ENCODE measurements at regions not wholly inside any gene's neighbourhood (a gene's known extent, or its start where the extent isn't known, plus 50 kb on each side); places are given as distances from the start of the nearest gene placed in this dataset.

DNA sequence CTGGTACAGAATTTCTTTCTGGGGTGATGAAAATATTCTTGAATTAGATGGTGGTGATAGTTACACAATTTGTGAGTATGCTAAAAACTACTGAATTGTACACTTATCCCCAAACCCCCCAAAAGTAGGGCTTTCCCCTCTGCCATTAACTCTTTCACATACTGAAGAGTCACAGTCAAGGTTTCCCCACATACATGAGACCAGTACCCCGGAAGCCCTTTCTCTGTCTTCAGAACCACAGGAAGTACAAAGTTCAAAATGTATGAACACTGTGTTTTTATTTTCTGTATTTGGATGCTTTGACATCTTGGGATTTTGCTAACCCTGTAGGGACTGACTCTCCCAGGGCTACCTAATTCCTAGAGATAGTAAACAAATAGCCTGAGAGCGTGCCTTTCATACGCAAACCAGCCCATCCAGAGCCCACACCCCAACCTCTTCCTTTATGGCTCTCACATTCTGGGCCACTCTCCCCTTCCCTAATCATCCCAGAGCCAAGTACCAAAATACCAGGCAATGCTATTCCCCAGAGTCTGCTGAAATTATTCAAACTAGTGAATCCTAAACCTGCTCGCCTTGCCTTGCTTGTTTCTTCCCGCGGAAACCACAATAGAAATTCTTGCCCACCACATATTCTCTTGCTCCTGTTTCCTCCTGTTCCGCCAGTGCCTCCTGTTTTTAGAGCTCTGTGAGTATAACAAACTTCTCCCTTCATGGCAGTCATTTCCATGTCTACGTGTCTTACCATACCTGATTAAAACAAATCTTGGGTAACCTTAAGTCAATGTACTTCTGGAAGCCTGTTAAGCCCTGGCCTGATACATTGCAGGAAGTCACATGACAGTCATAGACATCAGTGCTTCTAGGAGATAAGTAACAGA, 524.8 kb downstream of the FUT8 start:
- no peak for DNase-seq

DNA sequence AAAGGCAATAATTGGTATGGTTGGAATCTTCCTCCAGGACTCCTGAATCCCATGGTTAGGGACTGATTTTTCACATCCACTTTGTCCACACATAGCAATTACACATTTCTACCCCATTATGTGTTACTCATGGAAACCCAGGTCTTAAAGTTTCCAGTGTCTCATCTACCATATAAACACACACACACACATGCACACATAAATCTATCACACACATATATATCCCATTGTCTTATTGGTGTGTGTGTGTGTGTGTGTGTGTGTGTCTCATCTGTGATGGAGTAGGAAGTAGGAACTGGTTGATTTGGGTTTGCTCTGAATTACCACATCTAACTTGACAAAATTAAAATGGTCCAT, 525.4 kb downstream of the FUT8 start:
- DNase-seq = no peak

DNA sequence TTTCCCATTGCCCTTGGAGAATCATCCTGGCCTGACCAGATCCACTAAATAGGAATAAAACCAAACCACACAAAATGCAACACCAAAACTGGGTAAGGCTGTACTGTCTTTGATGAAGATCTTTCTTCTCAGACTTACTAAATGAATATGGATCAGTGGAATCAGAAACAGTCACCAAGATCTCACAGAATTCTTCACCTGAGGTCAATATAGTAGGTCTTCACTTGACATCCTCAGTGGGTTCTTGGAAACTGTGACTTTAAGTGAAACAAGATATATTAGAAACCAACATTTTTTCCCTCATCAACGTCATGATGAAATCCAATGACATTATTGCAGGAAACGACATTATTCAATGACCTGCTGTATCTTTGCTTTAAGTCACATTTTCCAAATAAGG, 526.2 kb downstream of the FUT8 start:
- DNase-seq = no peak

DNA sequence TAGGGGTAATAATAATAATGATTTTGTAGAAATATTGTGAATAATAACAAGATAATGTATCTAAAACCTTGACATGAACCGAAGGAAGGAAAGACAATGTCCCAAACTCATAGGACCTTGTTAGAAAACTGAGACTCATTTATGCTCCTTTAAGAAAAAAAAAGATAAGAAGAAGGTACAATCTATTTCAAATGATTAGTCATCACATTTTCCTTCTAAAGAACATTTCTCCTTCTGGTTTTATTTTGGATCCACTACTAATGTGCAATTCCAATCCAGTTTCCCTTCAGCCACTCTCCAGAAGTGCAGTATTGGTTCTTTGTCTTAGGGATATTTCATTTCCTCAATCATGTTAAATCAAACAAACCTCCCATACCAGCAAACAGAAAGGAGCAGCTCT, 526.7 kb downstream of the FUT8 start:
- DNase-seq = no peak

DNA sequence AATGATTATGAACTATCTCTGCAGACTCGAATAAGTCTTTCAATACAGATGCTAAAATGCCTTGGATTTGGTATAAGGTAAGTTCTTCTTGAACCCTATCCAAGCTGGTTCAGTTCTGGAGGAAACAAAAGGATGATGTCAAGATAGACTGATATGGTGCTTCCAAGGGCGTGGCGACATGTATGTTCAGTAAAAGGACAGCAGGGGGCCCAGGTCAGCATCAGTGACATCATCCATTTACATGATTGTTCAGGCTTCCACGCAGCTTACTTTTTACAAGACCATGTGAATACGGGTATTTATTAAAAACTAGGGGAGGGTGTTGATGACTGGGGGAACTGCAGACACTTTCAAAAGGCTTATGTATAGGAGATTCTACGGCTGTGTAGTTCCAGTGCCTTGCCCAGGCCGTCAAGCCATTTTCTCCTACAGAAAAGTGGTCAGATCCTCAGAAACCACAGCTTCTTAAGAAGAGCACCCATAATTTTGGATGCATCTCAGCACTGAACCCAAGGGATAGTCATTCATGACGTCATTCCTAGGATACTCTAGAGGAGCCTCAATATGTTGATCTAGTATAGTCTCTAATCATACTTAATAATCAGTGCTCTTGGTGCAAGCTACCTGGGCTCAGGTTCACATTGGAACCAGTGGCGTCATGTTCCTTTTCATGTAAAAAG, 527.7 kb downstream of the FUT8 start:
- DNase-seq = no peak

DNA sequence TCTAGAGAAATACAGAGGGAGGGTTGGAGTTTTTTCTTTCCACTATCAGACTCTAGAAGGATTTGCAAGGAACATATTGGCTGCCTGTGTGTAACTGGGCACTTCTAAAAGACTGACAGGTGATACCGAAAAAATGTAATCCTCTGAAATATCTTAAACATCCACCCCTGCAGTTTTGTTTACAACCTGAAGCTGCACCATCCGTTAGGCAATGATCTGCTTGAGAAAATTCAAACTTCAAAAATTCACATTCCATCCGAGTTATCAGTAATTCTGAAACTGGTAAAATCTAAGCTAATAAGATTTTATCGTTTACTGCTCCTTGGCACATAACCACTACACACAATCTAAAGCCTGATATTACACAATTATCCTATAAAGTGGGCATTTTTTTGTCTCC, 528.6 kb downstream of the FUT8 start:
- no peak for DNase-seq

DNA sequence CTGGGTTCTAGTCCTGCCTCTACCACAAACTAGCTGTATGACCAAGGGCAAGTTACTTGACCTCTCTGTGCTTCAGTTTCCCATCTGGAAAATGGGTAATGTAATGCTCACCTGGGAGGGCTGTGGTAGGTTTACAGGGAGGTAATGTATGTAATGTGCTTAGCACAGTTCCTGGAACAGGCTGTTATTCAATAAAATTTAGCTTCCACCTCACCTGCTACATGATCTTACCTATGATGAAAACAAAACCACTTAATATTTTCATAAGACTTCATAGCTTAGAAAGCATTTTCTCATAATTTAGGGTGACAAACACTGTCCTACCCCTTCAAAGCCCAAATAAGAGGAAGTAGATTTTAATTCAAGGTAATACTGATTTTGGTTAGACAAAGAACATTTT, 530.6 kb downstream of the FUT8 start:
- no peak for DNase-seq

DNA sequence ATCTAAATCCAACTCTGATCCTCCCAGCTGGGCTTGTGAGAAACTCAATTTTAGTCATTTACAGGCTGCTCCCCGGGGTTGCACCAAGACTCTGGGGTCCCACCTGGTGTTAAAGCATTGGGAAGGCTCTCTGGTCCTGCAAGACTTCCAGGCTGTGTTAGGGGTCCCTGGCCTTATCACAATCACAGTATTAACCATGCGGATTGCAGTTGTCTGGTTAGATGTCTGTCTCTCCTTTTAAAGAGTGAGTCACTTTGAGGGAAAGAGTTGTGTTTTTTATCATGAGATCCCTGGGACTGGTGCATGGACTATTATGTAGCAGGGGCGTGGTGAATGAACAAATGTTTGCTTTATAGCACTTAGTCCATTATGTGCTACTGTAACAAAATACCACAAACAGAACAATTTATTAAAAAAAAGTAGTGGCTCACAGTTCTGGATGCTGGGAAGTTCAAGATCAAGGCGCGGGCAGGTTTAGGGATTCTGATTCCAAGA, 531.4 kb downstream of the FUT8 start:
- no peak for DNase-seq

DNA sequence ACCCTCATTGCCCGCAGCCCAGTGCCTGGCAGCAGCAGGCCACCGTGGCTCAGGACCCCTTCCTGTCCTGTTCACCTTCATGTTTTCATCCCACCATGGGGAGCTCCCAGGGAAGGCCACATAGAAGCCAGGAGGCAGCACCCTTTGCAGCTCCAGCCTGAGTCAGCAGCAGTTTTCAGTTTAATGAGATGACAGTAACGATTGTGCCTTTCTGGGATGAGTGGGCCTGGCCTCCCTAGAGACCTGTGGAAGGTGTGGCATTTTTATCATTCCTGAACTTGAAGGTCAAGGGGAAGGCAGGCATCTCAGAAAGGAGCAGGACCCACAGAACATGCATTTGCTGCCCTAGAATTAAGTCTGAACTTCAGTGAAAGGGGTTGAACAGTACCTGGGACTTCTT, 532.8 kb downstream of the FUT8 start:
- no peak for DNase-seq

DNA sequence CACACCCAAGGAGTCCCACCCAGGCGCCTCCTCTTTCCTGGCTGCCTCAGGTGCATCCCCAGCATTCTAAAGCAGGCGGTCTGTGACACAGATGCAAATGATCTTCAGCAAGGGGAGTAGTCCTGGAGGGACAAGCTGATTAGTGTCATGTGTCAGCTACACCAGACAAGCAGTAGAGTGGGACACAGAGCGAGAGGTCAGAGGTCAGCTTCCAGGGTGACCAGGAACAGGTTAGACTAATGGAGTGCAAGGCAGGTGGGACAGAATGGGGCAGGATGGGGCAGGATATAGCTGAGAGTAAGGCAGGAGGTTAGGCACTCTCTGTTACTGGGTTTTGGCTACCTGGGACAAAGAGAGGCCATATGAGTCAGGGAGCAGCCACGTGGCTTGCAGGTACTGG, 534.0 kb downstream of the FUT8 start:
- no peak for DNase-seq

DNA sequence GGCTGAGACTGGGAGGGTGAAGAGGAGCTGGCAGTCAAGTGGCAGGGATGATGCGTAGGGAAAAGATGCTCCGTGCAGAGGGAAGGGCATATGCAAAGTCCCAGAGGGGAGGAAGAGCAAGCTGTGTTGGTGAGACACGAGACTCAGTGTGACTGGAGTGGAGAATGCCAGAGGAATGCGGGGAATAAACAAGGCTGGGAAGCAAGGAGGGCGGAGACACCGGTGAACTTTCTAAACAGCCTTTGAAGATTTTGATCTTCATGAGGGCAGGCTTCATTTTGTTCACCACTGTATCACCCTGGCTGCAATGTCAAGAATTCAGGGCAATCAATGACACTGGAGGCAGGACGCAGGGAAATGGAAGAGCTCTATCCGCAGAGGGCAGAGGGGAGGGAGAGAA, 535.8 kb downstream of the FUT8 start:
- no peak for DNase-seq

DNA sequence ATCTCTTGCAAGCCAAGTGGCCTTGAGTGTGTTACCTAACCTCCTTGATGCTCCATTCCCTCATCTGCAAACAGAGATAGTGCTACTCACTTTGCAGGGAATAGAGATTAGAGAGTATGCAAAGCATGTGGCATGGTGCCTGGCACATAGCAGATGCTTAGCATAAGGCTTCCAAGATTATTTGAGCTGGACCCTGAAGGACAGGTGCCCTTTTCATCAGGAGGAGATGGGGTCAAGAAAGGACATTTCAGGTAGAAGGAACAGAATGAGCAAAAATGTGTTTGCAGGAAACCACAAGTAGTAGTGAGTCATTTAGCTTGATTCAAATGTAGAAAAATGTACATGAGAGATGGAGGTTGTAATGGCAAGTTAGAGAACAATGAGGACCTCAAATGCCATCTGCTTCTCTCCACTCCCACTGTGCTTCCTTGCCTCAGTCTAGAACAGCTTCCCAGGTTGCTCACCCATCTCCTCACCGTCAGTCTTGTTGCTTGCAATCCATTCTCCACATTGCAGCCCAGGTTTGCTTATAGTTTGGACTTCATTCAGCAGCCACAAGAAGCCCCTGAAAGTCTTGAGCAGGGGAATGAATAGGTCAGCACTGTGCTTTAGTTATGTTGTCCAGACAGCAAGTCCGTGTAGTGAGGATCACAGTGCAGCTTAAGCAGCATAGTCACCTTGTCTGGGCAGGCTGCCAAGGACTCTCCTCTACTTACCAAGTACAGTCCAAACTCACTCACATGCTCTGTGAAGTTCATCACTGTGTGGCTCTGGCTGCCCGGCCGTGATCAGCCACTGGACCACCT, 536.3 kb upstream of the CCDC196 start:
- DNase-seq = no peak

DNA sequence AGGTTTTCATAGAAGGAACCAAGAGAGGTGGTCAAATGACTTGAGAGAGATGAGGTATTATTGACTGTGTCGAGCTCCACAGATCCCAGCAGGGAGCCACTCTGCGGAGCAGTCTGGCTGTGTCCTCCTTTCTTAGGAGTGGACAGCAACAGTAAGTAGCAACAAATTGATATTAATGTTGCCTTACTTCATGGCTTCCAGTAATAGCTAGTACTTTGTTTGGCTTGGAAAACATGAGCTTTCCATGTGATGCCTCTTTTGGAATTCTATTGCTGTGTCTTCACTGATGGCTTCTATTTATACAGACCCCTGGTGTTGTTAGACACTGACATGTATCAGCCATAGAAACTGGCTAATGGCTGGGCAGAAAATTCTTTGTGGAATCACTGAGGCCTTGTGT, 531.2 kb upstream of the CCDC196 start:
- DNase-seq = no peak

DNA sequence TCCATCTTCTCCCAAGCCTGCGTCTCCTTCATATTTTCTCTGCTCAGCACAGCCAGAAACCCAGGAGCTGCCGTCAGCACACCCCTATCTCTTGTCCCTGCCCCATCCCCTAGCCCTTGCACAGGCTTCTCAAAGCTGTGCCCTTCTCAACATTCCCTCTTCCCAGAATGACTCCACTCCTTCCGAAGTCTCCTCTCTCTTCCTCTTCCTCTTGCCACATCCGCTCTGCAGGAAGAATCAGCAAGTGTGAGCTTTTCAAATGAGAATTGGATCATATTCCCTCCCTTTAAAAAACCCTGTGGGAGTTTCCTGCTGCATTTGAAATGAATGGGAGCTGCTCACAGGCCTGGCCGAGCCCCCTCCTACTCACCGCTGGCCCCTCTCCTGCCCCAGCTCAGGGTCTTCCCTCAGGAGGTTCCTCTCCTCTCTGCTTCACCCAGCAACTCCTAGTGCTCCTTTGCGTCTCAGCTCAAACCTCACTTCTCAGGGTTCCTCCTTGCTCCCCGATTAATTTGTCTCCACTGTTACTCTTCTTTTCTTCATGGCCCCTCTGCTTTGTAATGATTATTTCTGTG, 528.5 kb upstream of the CCDC196 start:
- no peak for DNase-seq

DNA sequence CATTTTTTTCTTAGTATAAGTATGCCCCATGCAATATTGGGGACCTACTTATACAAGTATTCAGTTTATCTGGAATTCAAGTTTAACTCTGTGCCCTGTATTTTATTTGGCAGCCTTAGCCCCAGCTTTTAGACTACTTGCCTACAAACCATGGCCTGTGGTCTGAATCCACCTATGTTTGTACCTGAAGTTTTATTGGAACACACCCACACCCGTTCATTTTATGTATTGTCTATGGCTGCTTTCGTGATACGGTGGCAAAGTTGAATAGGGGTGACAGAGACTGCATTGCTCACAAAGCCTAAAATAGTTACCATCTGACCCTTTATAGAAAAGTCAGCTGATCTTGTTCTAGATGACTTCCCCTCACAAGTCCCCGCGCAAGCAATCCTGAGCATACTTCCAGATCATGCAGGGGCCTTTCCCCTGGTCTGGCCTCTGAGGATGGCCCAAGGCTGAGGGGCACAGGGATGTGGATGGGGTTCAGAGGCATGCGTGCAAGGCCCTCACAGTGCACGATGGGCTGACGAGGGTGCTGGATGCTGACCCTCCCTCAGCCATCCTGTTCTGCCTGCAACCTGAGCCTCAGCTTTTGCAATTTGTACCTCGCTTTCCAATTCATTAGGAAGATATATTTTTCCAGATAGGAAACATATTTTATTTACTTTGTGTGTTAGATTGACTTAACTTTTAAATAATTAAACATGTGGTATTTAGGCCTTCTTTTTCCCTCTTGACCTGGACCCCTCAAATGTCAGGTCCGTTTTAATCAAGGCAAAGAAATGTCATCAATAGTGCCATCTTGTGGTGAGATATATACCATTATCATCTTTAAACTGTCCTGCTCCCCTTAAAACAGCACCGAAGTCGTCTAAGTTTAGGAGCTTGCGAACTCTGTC, 527.3 kb upstream of the CCDC196 start:
- DNase-seq = no peak

DNA sequence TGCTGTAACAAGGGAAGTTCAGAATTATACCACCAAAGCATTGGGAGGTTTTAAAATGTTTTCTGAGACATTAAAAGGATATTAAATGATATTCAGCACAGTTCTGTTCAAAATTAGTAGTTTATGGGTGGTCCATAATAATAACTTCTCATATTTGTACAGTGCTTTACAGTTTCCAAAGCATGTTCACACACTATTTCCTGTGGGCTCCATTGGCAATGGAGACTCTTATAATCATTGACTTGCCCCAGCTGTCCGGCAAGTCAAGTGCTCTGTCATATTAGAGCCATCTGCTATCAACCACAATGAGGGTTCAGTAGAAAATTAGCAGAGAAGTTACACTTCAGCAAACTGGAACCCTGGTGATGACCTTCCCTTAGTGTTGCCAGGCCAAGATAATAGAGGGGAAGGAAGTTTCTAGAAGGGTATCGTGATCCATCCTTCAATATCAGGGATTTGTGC, 526.6 kb upstream of the CCDC196 start:
- no peak for DNase-seq

DNA sequence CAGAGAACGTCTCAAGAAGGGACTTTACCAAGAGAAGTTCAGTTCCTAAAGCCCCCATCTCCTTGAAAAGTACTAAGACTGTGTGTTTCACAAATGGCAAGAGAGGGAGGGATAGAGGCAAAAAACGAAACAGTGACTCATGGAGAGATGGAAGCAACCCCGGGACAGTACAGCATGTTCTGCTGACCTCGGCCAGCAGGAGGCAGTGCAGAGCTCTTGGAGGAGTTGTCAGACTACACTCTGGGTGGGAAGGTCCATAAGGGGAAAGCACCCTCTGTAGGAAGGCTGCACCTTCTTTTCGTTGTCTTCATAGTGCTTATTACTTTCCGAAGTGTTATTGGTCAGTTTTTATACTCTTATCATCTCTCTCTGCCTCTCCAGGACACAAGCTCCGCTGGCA, 525.2 kb upstream of the CCDC196 start:
- DNase-seq = no peak

DNA sequence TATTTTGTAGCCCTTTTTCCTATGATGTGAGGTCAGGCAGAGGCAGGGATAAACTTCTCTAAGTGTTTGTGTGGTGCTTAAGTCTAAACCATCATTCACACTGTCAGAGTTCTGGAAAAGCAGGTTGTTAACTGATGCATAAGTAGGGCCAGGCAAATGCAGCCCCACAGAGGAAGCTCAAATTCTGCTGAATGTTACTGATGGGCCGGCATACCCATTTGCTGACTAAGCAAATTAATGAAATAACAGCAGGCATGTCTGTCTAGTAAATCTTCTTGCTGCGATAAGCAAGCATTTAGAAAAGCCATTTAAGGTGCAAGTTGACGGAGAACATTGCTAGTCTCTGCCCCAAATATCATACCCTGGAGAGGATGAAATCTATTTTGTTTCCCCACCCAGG, 523.2 kb upstream of the CCDC196 start:
- DNase-seq = no peak

DNA sequence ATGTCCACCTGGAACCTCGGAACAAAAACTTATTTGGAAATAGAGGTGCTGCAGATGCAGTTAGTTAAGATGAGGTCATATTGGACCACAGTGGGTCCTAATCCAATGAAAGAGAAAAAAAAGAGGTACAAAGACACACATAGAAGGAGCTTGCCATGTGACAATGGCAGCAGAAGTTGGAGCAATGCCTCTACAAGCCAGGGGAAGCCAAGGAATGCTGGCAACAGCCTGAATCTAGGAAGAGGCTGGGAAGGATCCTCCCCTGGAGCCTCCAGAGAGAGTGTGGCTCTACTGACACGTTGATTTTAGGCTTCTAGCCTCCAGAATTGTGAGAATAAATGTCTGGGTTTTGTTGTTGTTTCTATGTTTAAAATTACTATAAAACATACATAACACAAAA, 521.8 kb upstream of the CCDC196 start:
- DNase-seq = no peak

DNA sequence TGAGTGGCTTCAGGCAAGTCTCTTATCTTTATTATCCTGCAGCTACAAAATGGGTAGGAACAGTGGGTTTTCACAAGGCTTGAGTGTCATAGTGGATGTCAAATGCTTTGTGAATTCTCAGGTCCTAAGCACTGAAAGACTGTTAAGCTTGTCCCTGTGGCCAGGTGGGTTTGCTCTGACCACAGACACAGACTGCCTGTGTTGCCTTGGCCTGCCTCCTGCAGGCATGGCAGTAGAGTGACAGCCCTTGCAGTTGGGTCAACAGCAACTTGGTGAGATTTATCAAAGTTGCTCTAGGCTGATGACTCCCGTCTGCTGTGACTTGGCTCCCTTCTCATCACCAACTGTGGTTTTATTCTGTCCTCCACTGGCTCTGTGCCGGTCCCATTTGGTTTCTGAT, 520.0 kb upstream of the CCDC196 start:
- DNase-seq = no peak

DNA sequence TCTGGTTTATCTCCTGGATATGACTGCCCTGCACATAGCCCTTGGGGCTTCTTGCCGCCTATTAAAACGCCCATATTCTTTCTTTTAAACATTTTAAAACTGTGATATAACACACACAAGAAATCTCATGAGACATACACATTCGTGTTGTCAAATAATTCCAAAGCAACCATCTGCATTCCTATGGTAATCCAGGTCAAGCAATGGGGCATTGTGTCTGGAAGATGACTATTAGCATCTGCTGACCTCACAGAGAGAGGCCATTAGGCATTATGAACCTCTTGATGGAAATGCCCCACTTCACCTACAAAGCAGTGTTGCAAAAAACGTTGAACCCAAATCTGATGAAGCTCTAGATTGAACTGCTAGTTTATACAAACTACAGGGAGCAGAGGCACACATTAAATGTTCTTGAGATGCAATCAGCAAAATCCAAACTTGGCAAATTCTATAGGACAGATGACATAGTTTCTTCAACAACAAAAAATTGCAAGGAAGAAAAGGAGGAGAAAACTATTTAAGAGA, 513.8 kb upstream of the CCDC196 start:
- DNase-seq = no peak

DNA sequence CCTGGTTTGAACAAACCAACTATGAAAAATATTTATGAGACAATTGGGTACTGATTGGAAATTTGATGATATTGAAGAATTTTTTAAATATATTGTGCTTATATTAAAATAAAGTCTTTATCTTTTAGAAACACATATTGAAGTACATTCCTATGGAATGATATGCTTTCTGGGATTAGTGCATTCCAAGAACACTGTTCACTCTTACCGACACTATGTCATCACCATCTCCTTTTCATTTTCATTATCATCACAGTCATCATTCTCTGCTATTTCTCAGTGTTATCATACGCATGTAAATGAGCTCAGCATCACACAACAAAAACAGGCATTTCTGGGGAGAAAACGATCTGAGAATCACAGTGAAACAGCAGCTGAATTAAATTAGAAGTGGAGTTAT, 513.3 kb upstream of the CCDC196 start:
- no peak for DNase-seq
